GM12878 (cell line): ENCODE measurements at regions not wholly inside any gene's neighbourhood (a gene's known extent, or its start where the extent isn't known, plus 50 kb on each side); places are given as distances from the start of the nearest gene placed in this dataset.

Experiments used
- ATAC-seq: fragments of 200-7000 bp; cut with Tn5 transposase; 3 replicates; pipeline ENCODE4 v1.9.1; 2020; ENCODE audit warnings: mild to moderate bottlenecking, moderate library complexity
- BruUV-seq: library from RNA; stranded (reverse); fragments of 400-500 nt; replicated peaks from 2 replicates; lab custom pipeline; 2021; lab: Mats Ljungman, UMichigan
- CTCF ChIA-PET: fragments of 300-600 bp; sonication (Branson Sonifier 250); formaldehyde crosslinking; extraction: SDS; loops from one replicate; lab custom pipeline; 2021; ENCODE audit warnings: inconsistent platforms; lab: Yijun Ruan, JAX
- POLR2A ChIA-PET: fragments of 350-600 bp; formaldehyde crosslinking; extraction: SDS; loops from one replicate; lab custom pipeline; 2021; ENCODE audit warnings: inconsistent platforms; lab: Charles Lee
- RAD21 ChIA-PET: fragments of 300-600 bp; sonication (Branson Sonifier 250); formaldehyde crosslinking; loops from one replicate; lab custom pipeline; 2023; ENCODE audit warnings: antibody characterized with exemption; ENCODE audit not compliant: unreplicated experiment; lab: Charles Lee
- SMC1A ChIA-PET: fragments of 300-600 bp; sonication (Branson Sonifier 250); formaldehyde crosslinking; loops from one replicate; lab custom pipeline; 2023; ENCODE audit not compliant: unreplicated experiment, uncharacterized antibody; lab: Charles Lee
- DNase-seq: peaks from one replicate; pipeline ENCODE4 v3.0.0-alpha.2; 2011; ENCODE audit warnings: low read depth, low spot score
- FAIRE-seq: peaks from 3 replicates; lab custom pipeline; 2011; peaks lifted over from hg19 to GRCh38; lab: Jason Lieb, UNC
- H2AFZ ChIP-seq: 2 replicates; pipeline ENCODE4 v1.6.0; 2011; ENCODE audit warnings: low read depth, low read length, control low read depth; ENCODE audit not compliant: control insufficient read depth
- H3K27ac ChIP-seq: 2 replicates; pipeline ENCODE4 v1.5.1; 2011; ENCODE audit warnings: control low read depth; ENCODE audit not compliant: control insufficient read depth, insufficient read depth
- H3K27me3 ChIP-seq, 2 experiments: replicated peaks in 1 of 2; 2 replicates each; pipeline versions ENCODE4 v1.6.0 to v1.6.1; 2011; ENCODE audit warnings: low read length in 1 of 2; ENCODE audit not compliant: control insufficient read depth in 2 of 2, insufficient read depth in 2 of 2
- H3K36me3 ChIP-seq, 2 experiments: 2 replicates each; pipeline ENCODE4 v1.5.1; 2011; ENCODE audit warnings: low read length in 1 of 2; ENCODE audit not compliant: control insufficient read depth in 2 of 2, insufficient read depth in 2 of 2
- H3K4me1 ChIP-seq: 2 replicates; pipeline ENCODE4 v1.6.1; 2011; ENCODE audit warnings: mild to moderate bottlenecking, low read length, moderate library complexity, mixed read lengths; ENCODE audit not compliant: control insufficient read depth, insufficient read depth
- H3K4me2 ChIP-seq: 2 replicates; pipeline ENCODE4 v1.6.0; 2011; ENCODE audit warnings: control low read depth; ENCODE audit not compliant: control insufficient read depth, insufficient read depth
- H3K4me3 ChIP-seq: fragments of 200-600 bp; sonication (generic); 2 replicates; pipeline ENCODE4 v1.5.1; 2016
- H3K79me2 ChIP-seq: 2 replicates; pipeline ENCODE4 v1.6.0; 2011; ENCODE audit warnings: low read length; ENCODE audit not compliant: control insufficient read depth, insufficient read depth
- H3K9ac ChIP-seq: 2 replicates; pipeline ENCODE4 v1.8.0; 2011; ENCODE audit warnings: low read length, control low read depth, mixed read lengths; ENCODE audit not compliant: control insufficient read depth, insufficient read depth
- H3K9me3 ChIP-seq: replicated peaks from 3 replicates; pipeline ENCODE4 v1.5.1; 2011; ENCODE audit warnings: mild to moderate bottlenecking, low read length; ENCODE audit not compliant: control insufficient read depth, insufficient read depth
- H4K20me1 ChIP-seq: 2 replicates; pipeline ENCODE4 v1.6.0; 2011; ENCODE audit not compliant: control insufficient read depth, insufficient read depth
- BHLHE40 ChIP-seq, 2 experiments: fragments of 450-650 bp in 1 of 2; IDR thresholded peaks; 2 replicates each; pipeline ENCODE4 v1.6.1; 2011 to 2017; ENCODE audit warnings: low read depth in 2 of 2, borderline replicate concordance in 1 of 2, improper control_type of control experiment in 1 of 2, low read length in 1 of 2, mild to moderate bottlenecking in 1 of 2
- BMI1 ChIP-seq: fragments of 450-650 bp; IDR thresholded peaks from 2 replicates; pipeline ENCODE4 v1.6.1; 2016; ENCODE audit warnings: mild to moderate bottlenecking, moderate library complexity, borderline replicate concordance
- CEBPB ChIP-seq, 2 experiments: fragments of 150-350 bp in 1 of 2; IDR thresholded peaks; 2 replicates each; pipeline ENCODE4 v1.6.1; 2012 to 2014; ENCODE audit warnings: low read depth in 2 of 2, low read length in 2 of 2, borderline replicate concordance in 1 of 2, inconsistent platforms in 1 of 2
- CREB1 ChIP-seq: IDR thresholded peaks from 2 replicates; pipeline ENCODE4 v1.6.1; 2012; ENCODE audit warnings: low read depth, mild to moderate bottlenecking, inconsistent platforms
- GABPA ChIP-seq: IDR thresholded peaks from 2 replicates; pipeline ENCODE4 v1.6.1; 2014; ENCODE audit warnings: antibody characterized with exemption, low read depth, mild to moderate bottlenecking, inconsistent platforms
- HDGF ChIP-seq: fragments of 450-650 bp; IDR thresholded peaks from 2 replicates; pipeline ENCODE4 v1.6.1; 2016; ENCODE audit warnings: antibody characterized with exemption
- MTA3 ChIP-seq: IDR thresholded peaks from 2 replicates; pipeline ENCODE4 v1.6.1; 2012; ENCODE audit warnings: low read length, inconsistent platforms, borderline replicate concordance
- MYC ChIP-seq: IDR thresholded peaks from 2 replicates; pipeline ENCODE4 v1.6.1; 2011; ENCODE audit warnings: mild to moderate bottlenecking, low read length, moderate library complexity, inconsistent platforms; ENCODE audit not compliant: insufficient read depth, insufficient replicate concordance, insufficient read length, severe bottlenecking
- NR2F1 ChIP-seq: fragments of 450-650 bp; conservative IDR thresholded peaks from 2 replicates; pipeline ENCODE4 v1.6.1; 2017; ENCODE audit warnings: mild to moderate bottlenecking
- PAX5 ChIP-seq: IDR thresholded peaks from 2 replicates; pipeline ENCODE4 v1.6.1; 2011; ENCODE audit warnings: low read depth, low read length, borderline replicate concordance
- SIN3A ChIP-seq: IDR thresholded peaks from 2 replicates; pipeline ENCODE4 v1.6.1; 2012; ENCODE audit warnings: low read depth, low read length, improper control_type of control experiment
- SUZ12 ChIP-seq: fragments of 200-600 bp; sonication (generic); IDR thresholded peaks from one replicate; pipeline ENCODE4 v1.6.1; 2018; ENCODE audit warnings: antibody characterized with exemption, mild to moderate bottlenecking; ENCODE audit not compliant: unreplicated experiment
- WGBS: methylation state at CpG from one replicate; pipeline ENCODE4 v1.1.6; 2016; ENCODE audit warnings: low lambda C conversion rate; ENCODE audit not compliant: insufficient replicate concordance, insufficient coverage; ENCODE audit errors: missing lambda C conversion rate; 5-methylcytosine and 5-hydroxymethylcytosine counted together
- in situ Hi-C: fragments of 300-500 bp; cut with MboI; formaldehyde crosslinking; loops from 9 replicates; pipeline ENCODE4 v1.14.3; 2018; ENCODE audit warnings: mixed read lengths
- intact Hi-C: fragments of 100-400 bp; cut with micrococcal nuclease; formaldehyde crosslinking; loops from one replicate; pipeline ENCODE4 v1.14.2; 2022; ENCODE audit not compliant: unreplicated experiment
- TF ChIP-seq, protein P1 (sequence below): fragments of 450-650 bp; IDR thresholded peaks from 2 replicates; pipeline ENCODE4 v1.6.1; 2016; ENCODE audit warnings: mild to moderate bottlenecking
- TF ChIP-seq, protein P2 (sequence below): fragments of 450-650 bp; conservative IDR thresholded peaks from 2 replicates; pipeline ENCODE4 v1.6.1; 2017; ENCODE audit warnings: mild to moderate bottlenecking, moderate library complexity
- TF ChIP-seq, protein P3 (sequence below): IDR thresholded peaks from 2 replicates; pipeline ENCODE4 v1.6.1; 2011; ENCODE audit warnings: low read depth, low read length, improper control_type of control experiment, borderline replicate concordance

DNA sequence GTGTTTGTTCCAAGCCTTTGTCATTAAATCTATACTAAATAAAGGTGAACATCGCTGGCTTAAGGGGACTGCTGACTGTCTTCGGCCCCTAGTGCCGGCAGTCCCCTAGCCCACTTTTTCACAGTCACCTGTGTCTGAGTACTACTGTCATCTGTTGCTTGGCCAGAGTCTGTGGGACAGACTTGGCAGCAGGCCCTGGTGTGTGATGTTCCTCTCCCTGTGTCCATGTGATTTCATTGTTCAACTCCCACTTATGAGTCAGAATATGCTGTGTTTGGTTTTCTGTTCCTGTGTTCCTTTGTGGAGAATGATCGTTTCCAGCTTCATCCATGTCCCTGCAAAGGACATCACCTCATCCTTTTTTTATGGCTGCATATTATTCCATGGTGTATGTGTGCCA, 133.4 kb downstream of the HAO1 start:
- H3K4me1 ChIP-seq = no peaks in the 10 kb centered on the region
- no peak overlapping the region for H3K4me2 ChIP-seq
- ChIA-PET SMC1A (no interaction called here), CTCF (no interaction called here), RAD21 (no interaction called here), POLR2A (no interaction called here)
- H3K36me3 ChIP-seq = no peaks in the 10 kb centered on the region
- no peak overlapping the region for H3K9ac ChIP-seq
- in situ Hi-C loops (no loop called here), intact Hi-C loops (no loop called here)
- 32% methylated on average over 4 of the region's 4 CpGs for WGBS
- FAIRE-seq (no peak), DNase-seq (no peak), ATAC-seq (no peak)
- H3K9me3 ChIP-seq = no peaks in the 10 kb centered on the region
- no peak overlapping the region for H3K4me3 ChIP-seq
- no peaks in the 10 kb centered on the region for H4K20me1 ChIP-seq
- H3K27me3 ChIP-seq = no peaks in the 10 kb centered on the region
- no peak for TF ChIP-seq GABPA
- TF ChIP-seq MYC = no peak
- TF ChIP-seq, protein P1, sequence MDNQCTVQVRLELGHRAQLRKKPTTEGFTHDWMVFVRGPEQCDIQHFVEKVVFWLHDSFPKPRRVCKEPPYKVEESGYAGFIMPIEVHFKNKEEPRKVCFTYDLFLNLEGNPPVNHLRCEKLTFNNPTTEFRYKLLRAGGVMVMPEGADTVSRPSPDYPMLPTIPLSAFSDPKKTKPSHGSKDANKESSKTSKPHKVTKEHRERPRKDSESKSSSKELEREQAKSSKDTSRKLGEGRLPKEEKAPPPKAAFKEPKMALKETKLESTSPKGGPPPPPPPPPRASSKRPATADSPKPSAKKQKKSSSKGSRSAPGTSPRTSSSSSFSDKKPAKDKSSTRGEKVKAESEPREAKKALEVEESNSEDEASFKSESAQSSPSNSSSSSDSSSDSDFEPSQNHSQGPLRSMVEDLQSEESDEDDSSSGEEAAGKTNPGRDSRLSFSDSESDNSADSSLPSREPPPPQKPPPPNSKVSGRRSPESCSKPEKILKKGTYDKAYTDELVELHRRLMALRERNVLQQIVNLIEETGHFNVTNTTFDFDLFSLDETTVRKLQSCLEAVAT = no peak
- H3K27ac ChIP-seq = no peak overlapping the region
- H3K79me2 ChIP-seq = no peaks in the 10 kb centered on the region
- no TSS peak for BruUV-seq
- H2AFZ ChIP-seq = no peak overlapping the region

DNA sequence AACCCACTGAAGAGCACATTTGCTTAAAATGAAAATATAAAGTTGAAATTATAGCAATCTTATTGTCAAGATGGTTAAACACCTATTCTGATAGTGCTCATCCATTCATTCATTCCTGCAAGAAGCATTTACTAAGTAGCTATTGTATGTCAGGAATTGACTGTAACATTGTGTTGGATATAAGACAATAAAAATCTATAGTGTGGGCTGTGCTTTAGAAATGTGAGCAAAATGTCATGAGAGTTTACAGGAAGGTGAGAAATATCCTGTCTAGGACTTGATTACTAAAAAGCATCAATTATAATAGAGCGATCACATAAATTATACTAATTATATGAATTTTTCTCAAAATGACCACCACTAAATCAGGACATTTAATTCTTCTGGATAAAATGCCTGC, 123.0 kb downstream of the HAO1 start:
- Histone ChIP-seq H3K79me2 (no peaks in the 10 kb centered on the region), H3K27ac (no peak overlapping the region), H3K4me2 (no peak overlapping the region), H3K36me3 (no peaks in the 10 kb centered on the region), H3K9ac (no peak overlapping the region), H4K20me1 (no peaks in the 10 kb centered on the region), H3K4me1 (no peaks in the 10 kb centered on the region), H3K9me3 (no peaks in the 10 kb centered on the region), H3K4me3 (no peak overlapping the region), H3K27me3 (no peaks in the 10 kb centered on the region), H2AFZ (no peak overlapping the region)
- no peak for FAIRE-seq
- ATAC-seq = no peak
- BruUV-seq = no TSS peak
- ChIA-PET CTCF (no interaction called here), RAD21 (no interaction called here), SMC1A (interaction anchor here (0.7 kb wide), 1 partner anchor 81 kb away, joined by 3 read pairs; no protein-coding TSS in a partner anchor), POLR2A (no interaction called here)
- DNase-seq = no peak
- in situ Hi-C loops (no loop called here), intact Hi-C loops (no loop called here)
- WGBS = 96% methylated on average over 1 of the region's 1 CpG
- TF ChIP-seq NR2F1 = no peak
- TF ChIP-seq, protein P2, sequence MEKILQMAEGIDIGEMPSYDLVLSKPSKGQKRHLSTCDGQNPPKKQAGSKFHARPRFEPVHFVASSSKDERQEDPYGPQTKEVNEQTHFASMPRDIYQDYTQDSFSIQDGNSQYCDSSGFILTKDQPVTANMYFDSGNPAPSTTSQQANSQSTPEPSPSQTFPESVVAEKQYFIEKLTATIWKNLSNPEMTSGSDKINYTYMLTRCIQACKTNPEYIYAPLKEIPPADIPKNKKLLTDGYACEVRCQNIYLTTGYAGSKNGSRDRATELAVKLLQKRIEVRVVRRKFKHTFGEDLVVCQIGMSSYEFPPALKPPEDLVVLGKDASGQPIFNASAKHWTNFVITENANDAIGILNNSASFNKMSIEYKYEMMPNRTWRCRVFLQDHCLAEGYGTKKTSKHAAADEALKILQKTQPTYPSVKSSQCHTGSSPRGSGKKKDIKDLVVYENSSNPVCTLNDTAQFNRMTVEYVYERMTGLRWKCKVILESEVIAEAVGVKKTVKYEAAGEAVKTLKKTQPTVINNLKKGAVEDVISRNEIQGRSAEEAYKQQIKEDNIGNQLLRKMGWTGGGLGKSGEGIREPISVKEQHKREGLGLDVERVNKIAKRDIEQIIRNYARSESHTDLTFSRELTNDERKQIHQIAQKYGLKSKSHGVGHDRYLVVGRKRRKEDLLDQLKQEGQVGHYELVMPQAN = no peak
- TF ChIP-seq BMI1 = no peak
- TF ChIP-seq CREB1 = no peak
- TF ChIP-seq SIN3A = no peak
- no peak for TF ChIP-seq MTA3
- TF ChIP-seq CEBPB (IDR thresholded peaks at IDR 0.05; ENCODE audit: borderline replicate concordance in 1 of 2, low read depth in 2 of 2, low read length in 2 of 2) = no peak
- no peak for TF ChIP-seq PAX5
- TF ChIP-seq HDGF = no peak
- TF ChIP-seq, protein P3, sequence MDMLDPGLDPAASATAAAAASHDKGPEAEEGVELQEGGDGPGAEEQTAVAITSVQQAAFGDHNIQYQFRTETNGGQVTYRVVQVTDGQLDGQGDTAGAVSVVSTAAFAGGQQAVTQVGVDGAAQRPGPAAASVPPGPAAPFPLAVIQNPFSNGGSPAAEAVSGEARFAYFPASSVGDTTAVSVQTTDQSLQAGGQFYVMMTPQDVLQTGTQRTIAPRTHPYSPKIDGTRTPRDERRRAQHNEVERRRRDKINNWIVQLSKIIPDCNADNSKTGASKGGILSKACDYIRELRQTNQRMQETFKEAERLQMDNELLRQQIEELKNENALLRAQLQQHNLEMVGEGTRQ = no peak
- TF ChIP-seq BHLHE40 (IDR thresholded peaks at IDR 0.05; ENCODE audit: borderline replicate concordance in 1 of 2, low read depth in 2 of 2, low read length in 1 of 2) = no peak
- TF ChIP-seq SUZ12 = no peak
